Neuronal stem cell (in vitro differentiated cells): ENCODE measurements at regions not wholly inside any gene's neighbourhood (a gene's known extent, or its start where the extent isn't known, plus 50 kb on each side); places are given as distances from the start of the nearest gene placed in this dataset.

ENCODE experiments used
- DNase-seq: peaks from one replicate; pipeline ENCODE4 v3.0.0-alpha.2; 2013; ENCODE audit warnings: low spot score
- H2AFZ ChIP-seq: one replicate; pipeline ENCODE4 v1.6.1; 2013; ENCODE audit warnings: mild to moderate bottlenecking, low read length, inconsistent platforms
- H2AK5ac ChIP-seq: 2 replicates; pipeline ENCODE4 v1.6.1; 2013; ENCODE audit warnings: low read depth, mild to moderate bottlenecking, inconsistent platforms, low read length, moderate library complexity, mixed read lengths
- H2BK120ac ChIP-seq: 2 replicates; pipeline ENCODE4 v1.6.1; 2013; ENCODE audit warnings: low read depth, mild to moderate bottlenecking, inconsistent platforms, low read length, moderate library complexity, mixed read lengths
- H2BK12ac ChIP-seq: one replicate; pipeline ENCODE4 v1.6.1; 2013; ENCODE audit warnings: low read length, inconsistent platforms
- H2BK15ac ChIP-seq: 2 replicates; pipeline ENCODE4 v1.6.1; 2013; ENCODE audit warnings: mild to moderate bottlenecking, low read length, inconsistent platforms, mixed read lengths
- H2BK5ac ChIP-seq: one replicate; pipeline ENCODE4 v1.6.1; 2013; ENCODE audit warnings: inconsistent platforms, mild to moderate bottlenecking, low read length, moderate library complexity
- H3K14ac ChIP-seq: one replicate; pipeline ENCODE4 v1.6.1; 2013; ENCODE audit warnings: low read length, inconsistent platforms
- H3K18ac ChIP-seq: 2 replicates; pipeline ENCODE4 v1.6.1; 2013; ENCODE audit warnings: low read length, inconsistent platforms
- H3K23ac ChIP-seq: 2 replicates; pipeline ENCODE4 v1.6.1; 2013; ENCODE audit warnings: low read depth, mild to moderate bottlenecking, mixed read lengths, low read length, inconsistent platforms; ENCODE audit not compliant: poor library complexity
- H3K27ac ChIP-seq: replicated peaks from 3 replicates; pipeline ENCODE4 v1.5.1; 2013; ENCODE audit warnings: low read length, inconsistent platforms
- H3K27me3 ChIP-seq, 3 experiments: 2 replicates each; pipeline ENCODE4 v1.6.1; 2013; ENCODE audit warnings: low read length in 3 of 3, mild to moderate bottlenecking in 2 of 3, inconsistent platforms in 1 of 3, low read depth in 1 of 3, mixed read lengths in 1 of 3, moderate library complexity in 1 of 3; ENCODE audit not compliant: control insufficient read depth in 3 of 3, insufficient read depth in 3 of 3
- H3K36me3 ChIP-seq, 2 donors: replicated peaks in 1 of 2; 2 replicates each; pipeline ENCODE4 v1.6.1; 2013; ENCODE audit warnings: low read length in 2 of 2; ENCODE audit not compliant: control insufficient read depth in 2 of 2, insufficient read depth in 2 of 2
- H3K4ac ChIP-seq: 2 replicates; pipeline ENCODE4 v1.6.1; 2013; ENCODE audit warnings: inconsistent platforms, mild to moderate bottlenecking, low read length, moderate library complexity
- H3K4me1 ChIP-seq, 2 donors: 1 replicate in 1 of 2; 2 replicates in 1 of 2; pipeline ENCODE4 v1.6.1; 2013; ENCODE audit warnings: low read length in 2 of 2, low read depth in 1 of 2; ENCODE audit not compliant: control insufficient read depth in 2 of 2, insufficient read depth in 1 of 2
- H3K4me2 ChIP-seq: one replicate; pipeline ENCODE4 v1.6.1; 2013; ENCODE audit warnings: mild to moderate bottlenecking, low read length, inconsistent platforms; ENCODE audit not compliant: insufficient read depth, poor library complexity, severe bottlenecking
- H3K4me3 ChIP-seq, 2 donors: 2 replicates each; pipeline ENCODE4 v1.5.1; 2013; ENCODE audit warnings: low read length in 2 of 2, mild to moderate bottlenecking in 2 of 2, inconsistent platforms in 1 of 2, moderate library complexity in 1 of 2
- H3K79me1 ChIP-seq: one replicate; pipeline ENCODE4 v1.6.1; 2013; ENCODE audit warnings: low read depth, mild to moderate bottlenecking, inconsistent platforms, low read length, moderate library complexity
- H3K9ac ChIP-seq: one replicate; pipeline ENCODE4 v1.6.1; 2013; ENCODE audit warnings: mild to moderate bottlenecking, low read depth, low read length, inconsistent platforms; ENCODE audit not compliant: poor library complexity
- H3K9me3 ChIP-seq, 2 donors: replicated peaks in 1 of 2; 2 replicates each; pipeline versions ENCODE3 to v1.6.1; 2013; ENCODE audit warnings: low read length in 2 of 2, mild to moderate bottlenecking in 2 of 2, inconsistent platforms in 1 of 2, low read depth in 1 of 2, mixed read lengths in 1 of 2, moderate library complexity in 1 of 2; ENCODE audit not compliant: control insufficient read depth in 2 of 2, insufficient read depth in 1 of 2
- H4K8ac ChIP-seq: one replicate; pipeline ENCODE4 v1.6.1; 2013; ENCODE audit warnings: low read depth, mild to moderate bottlenecking, inconsistent platforms, low read length, moderate library complexity
- H4K91ac ChIP-seq: one replicate; pipeline ENCODE4 v1.6.1; 2013; ENCODE audit warnings: low read length, low read depth, mild to moderate bottlenecking, inconsistent platforms; ENCODE audit not compliant: poor library complexity
- WGBS, 2 donors: extraction: QIAGEN DNeasy Blood & Tissue Kit; methylation state at CpG; one replicate each; pipeline ENCODE4 v1.1.7; 2013; ENCODE audit warnings: missing lambda C conversion rate in 2 of 2, mixed read lengths in 1 of 2; ENCODE audit not compliant: insufficient read length in 2 of 2, insufficient replicate concordance in 1 of 2; ENCODE audit errors: extremely low coverage in 2 of 2; 5-methylcytosine and 5-hydroxymethylcytosine counted together

GRCh38 chr16:25311039-25311438 lies 53.4 kb upstream of the ZKSCAN2 start:
- Histone ChIP-seq H3K4me1 (no peaks in the 10 kb centered on the region), H3K4ac (no peak overlapping the region), H2BK12ac (no peak overlapping the region), H3K9me3 (peaks cover 4 to 8% of the 10 kb centered on the region in 2 donors), H2BK15ac (no peak overlapping the region), H3K4me3 (no peak overlapping the region), H3K14ac (no peak overlapping the region), H3K9ac (no peak overlapping the region), H2BK5ac (no peak overlapping the region), H3K79me1 (peaks cover 3% of the 10 kb centered on the region), H2AK5ac (no peak overlapping the region), H4K8ac (no peak overlapping the region), H2BK120ac (no peak overlapping the region), H3K18ac (no peak overlapping the region), H2AFZ (no peak overlapping the region), H3K27me3 (no peaks in the 10 kb centered on the region), H3K27ac (no peak overlapping the region), H3K23ac (no peak overlapping the region), H4K91ac (no peak overlapping the region), H3K4me2 (no peak overlapping the region), H3K36me3 (no peaks in the 10 kb centered on the region)
- WGBS, 2 donors: no CpG with 5 or more reads among the region's 2 CpGs
- no peak for DNase-seq
